Jurkat, Clone E6-1 (cell line): ENCODE measurements at regions not wholly inside any gene's neighbourhood (a gene's known extent, or its start where the extent isn't known, plus 50 kb on each side); places are given as distances from the start of the nearest gene placed in this dataset.

ENCODE experiments used
- DNase-seq: peaks from one replicate; pipeline ENCODE4 v3.0.0-alpha.2; 2011; ENCODE audit warnings: low read depth, low spot score
- H3K4me3 ChIP-seq: 2 replicates; pipeline ENCODE4 v1.5.1; 2011; ENCODE audit warnings: mild to moderate bottlenecking, low read length, control low read depth, moderate library complexity

DNA sequence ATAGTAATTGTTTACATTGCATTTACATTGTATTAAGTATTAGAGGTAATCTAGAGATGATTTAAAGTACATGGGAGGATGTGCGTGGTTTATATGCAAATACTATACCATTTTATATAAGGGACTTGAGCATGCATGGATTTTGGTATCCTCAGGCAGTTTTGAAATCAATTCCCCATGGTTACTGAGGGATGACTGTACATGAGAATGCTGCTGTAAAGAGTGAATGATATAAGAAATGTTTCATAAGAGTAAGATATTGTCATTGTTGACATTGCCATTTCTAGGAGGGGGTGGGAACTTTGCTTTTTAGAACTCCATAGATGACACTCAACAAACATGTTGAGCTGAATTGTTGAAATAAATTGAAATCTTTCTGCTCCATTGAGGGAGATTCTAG is 185.0 kb downstream of the SEMA6A start:
- no peak overlapping the region for H3K4me3 ChIP-seq
- no peak for DNase-seq

DNA sequence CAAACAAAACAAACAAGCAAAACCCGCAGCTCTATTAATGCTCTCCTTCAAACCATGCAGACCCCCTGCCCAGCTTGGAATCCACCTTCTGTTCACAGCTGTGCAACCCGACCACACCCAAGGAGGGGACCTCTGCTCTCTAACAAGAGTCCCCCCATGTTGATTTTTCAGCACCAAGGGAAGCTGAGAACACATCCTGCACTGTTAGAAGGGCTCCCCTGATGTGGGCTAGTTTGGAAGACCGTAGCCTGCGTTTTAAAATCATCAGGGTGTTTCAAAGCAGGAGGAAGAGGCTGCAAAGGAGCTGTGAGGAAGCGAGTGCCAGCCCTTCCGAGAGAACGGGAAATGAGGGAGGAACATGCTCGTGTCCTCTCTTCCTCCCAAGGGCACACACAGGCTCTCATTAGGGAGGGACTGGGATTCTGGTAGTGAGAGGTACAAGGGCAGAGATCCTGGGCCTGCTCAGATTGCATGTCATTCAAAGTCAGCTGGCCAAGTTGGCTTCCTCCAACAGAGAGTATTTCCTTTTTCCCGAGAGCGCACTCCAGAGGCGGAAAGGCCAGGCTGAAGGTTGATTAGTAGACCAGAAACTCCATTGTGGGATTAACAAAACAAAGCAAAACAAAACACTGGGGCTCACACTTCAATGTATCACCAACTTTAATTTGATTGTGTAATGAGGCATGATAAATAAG is 185.9 kb downstream of the SEMA6A start:
- no peak for DNase-seq

GRCh38 chr5:116387738-116388137 is 186.9 kb downstream of the SEMA6A start:
- no peak for DNase-seq
- H3K4me3 ChIP-seq: no peak overlapping the region

More for the DNA sequence above, 185.9 kb downstream of the SEMA6A start:
- no peak overlapping the region for H3K4me3 ChIP-seq

GRCh38 chr5:116386633-116387032 is 188.0 kb downstream of the SEMA6A start:
- no peak for DNase-seq
- no peak overlapping the region for H3K4me3 ChIP-seq

DNA sequence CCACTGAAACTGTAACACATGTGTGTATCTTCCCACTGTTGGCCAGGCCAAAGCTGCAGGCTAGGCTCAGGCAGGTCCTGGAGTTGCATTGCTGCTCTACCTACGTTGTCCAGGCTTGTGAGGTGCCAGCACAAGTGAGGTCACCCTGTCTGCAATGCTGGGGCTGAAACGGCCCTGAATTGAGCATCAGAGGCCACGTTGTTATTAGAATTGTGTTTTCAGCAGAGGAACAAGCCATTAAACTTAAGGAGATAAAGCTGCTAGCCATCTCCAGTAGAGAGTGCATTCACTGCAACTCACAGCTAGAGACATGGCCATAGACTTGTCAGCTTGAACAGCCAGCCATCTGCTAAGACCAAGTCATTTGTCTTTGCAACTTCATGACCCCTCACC is 191.8 kb downstream of the SEMA6A start:
- no peak for DNase-seq
- H3K4me3 ChIP-seq: no peak overlapping the region

GRCh38 chr5:116382032-116382873 is 192.4 kb downstream of the SEMA6A start:
- DNase-seq: no peak
- no peak overlapping the region for H3K4me3 ChIP-seq

DNA sequence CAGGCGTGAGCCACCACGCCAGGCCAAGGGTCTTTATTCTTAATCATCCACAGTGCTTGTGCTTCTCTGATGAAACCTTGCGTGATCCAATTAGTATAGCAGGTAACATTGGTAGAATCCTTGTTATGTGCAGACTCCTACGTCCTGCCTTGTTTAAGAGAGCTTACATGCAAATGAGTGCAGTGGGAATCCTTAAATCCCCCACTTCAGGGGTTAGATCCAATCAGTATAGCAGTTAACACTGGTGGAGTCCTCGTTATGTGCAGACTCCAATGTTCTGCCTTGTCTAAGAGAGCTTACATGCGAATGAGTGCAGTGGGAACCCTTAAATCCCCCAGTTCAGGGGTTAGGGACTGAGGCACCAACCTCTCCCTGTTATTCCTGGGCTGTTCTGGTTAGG is 193.4 kb downstream of the SEMA6A start:
- DNase-seq: no peak
- no peak overlapping the region for H3K4me3 ChIP-seq

DNA sequence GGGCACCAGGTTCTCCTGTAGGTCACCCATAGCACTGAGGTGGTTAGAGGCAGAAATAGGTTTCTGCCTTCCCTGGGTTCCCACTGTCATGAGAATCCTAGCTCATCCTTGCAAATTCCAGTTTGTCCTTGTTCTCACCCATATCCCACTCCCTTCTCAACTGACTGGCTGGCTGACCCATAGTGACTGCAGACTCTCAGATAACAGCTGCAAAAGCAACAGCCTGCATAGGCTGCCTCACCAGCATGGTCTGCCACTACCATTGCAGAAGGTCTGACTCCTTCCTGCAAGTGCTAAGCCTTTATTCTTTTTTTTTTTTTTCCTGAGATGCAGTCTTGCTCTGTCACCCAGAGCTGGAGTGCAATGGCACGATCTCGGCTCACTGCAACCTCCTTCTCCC is 194.0 kb downstream of the SEMA6A start:
- H3K4me3 ChIP-seq: no peak overlapping the region
- DNase-seq: no peak

GRCh38 chr5:116379306-116379705 is 195.3 kb downstream of the SEMA6A start:
- no peak for DNase-seq
- H3K4me3 ChIP-seq: no peak overlapping the region

DNA sequence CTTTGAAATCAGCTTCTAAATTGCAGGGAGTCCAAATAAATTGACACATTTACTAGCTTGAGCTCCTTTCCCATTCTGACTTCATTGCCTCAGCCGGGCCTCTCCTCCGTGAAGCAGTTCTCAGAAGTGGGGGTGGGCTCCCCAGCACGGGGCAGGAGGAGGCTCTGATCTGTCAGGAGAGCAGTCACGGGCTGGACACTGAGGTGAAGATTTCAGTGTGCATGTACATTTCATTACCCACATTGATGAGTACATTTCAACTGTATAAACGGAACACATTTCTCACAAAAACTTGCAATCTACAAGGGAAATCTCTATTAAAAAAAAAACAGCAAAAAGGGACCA is 195.9 kb downstream of the SEMA6A start:
- no peak for DNase-seq
- H3K4me3 ChIP-seq: no peak overlapping the region

GRCh38 chr5:116378007-116378776 is 196.4 kb downstream of the SEMA6A start:
- no peak overlapping the region for H3K4me3 ChIP-seq
- DNase-seq: no peak

DNA sequence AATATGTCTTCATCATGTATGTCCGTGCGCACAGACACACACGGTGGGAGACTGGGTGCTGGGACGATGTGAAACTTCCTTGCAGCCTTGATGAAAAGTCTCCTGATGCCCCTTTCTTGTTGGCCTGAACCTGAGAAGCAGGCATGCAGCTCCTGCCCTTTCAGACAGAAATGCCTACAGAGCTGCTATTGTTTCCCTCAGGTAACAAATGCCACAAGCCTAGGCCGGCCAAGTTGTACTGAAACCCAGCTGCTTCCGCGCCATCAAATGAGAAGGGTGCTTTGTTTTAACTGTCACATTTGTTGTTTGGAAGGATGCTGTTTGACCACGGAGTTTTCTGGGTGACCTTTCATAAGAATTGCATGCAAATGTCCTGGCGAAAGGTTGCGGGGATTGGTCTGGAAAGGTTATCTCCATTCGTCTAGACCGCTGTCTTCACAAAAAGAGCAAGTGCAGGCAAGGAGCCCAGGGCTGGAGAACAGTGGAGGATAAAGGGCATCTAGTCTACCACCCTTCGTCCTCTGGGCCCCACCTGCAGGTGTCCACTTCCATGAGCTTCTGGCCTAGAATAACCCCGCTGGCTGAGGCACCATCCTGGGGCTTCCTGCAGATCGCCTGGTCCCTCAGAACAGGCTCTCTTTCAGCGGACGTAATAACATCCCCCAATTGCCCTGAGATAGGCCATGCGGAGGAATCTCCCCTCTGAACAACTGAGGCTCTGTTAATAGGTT is 197.2 kb downstream of the SEMA6A start:
- H3K4me3 ChIP-seq: no peak overlapping the region
- DNase-seq: no peak

DNA sequence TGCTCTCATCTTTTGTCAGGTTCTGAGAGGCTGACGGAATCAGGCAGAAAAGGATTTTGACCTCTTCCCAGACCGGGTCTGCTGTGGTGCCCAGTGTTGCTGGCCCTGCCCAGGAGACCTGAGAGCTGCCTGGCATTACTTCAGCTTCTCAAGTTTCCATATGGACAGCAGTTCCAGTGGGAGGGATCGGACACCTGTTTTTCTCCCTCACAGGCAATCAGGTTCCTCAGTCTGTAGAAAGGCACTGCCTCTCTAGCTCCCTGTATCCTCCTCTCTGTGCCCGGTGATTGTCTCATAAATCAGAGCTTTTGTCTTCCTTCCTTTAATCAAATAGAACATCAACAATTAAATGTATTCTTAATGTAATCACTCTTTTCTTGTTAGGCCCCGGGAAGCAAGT is 198.7 kb downstream of the SEMA6A start:
- DNase-seq: no peak
- no peak overlapping the region for H3K4me3 ChIP-seq

GRCh38 chr5:116374434-116374852 is 200.2 kb downstream of the SEMA6A start:
- no peak overlapping the region for H3K4me3 ChIP-seq
- DNase-seq: peak; percentile 28

DNA sequence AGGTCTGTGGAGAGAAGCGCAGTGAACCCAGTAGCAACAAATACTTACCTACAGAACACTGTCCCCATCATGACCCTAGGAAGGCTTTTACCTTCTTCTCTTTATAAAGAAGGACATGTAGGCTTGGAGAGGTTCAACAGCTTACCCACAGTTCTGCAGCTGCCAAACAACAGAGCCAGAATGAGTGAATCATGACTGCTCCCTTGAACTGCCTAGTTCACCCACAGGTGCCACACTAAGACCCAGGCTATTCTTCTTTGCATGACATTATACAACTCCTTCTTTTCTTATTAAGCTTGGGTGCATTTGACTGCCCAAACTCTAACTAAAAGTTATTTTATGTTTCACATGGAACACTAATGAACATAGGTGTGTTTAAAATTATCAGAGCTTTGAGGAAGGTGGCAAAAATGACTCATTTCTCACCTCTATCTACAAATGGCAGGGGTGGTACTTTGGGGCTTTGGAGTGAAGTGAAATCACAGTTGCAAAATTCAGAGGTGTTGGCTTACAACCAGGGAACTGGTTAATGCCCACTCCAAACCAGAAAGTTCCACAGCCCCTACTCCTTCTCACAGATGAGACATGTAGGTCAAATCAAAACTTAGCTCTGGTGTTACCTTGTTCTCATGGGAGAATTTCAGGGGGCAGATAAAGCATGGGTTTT is 201.6 kb downstream of the SEMA6A start:
- no peak for DNase-seq
- no peak overlapping the region for H3K4me3 ChIP-seq

DNA sequence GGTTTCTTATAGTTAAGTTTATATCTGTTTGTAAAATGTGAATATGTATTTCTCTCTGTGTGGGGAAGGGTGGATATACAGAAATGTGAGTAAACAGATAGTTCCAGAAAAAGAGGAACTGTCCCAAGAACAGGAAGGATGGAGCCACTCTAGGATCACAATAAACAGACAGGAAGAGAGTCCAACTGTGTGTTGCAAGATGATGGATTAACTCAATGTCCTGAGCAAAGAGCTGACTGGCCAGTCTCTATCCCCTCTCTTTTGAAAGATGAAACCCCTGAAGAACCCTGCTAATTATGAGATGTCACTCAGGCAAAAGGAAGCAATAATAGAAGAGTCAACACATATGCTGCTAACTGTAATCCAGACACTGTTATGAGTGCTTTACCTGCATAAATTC is 202.7 kb downstream of the SEMA6A start:
- no peak overlapping the region for H3K4me3 ChIP-seq
- DNase-seq: no peak

GRCh38 chr5:116371431-116371830 is 203.2 kb downstream of the SEMA6A start:
- H3K4me3 ChIP-seq: no peak overlapping the region
- no peak for DNase-seq

- no peak for DNase-seq
- H3K4me3 ChIP-seq: no peak overlapping the region
These were observed 203.7 kb downstream of the SEMA6A start for GRCh38 chr5:116370886-116371285.

DNA sequence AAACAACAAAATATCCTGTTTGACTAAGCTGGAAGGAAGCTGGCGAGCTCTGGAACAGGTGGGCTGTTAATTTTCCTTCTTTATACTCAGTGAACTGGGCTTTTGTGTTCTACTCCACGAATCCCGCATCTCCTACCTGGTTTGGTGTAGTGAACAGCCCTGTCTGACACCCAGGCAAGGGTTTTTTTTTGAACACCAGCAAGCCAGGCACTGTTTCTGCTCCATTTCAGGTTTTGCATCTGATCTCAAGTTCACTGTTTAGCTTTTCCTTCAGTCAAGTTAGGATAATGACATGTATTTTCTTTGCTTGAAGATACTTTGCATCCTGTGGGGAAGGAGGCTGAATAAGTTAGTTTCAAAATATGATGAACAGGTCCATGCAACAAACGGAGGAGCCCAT is 204.5 kb downstream of the SEMA6A start:
- H3K4me3 ChIP-seq: no peak overlapping the region
- no peak for DNase-seq
